Dermis microvascular lymphatic vessel endothelial cell (primary cell): ENCODE measurements at regions not wholly inside any gene's neighbourhood (a gene's known extent, or its start where the extent isn't known, plus 50 kb on each side); places are given as distances from the start of the nearest gene placed in this dataset.
A peak's percentile ranks its signal among the peaks of the same experiment; 100 is the strongest.
"Not testable (repeated sequence)": the region's sequence is repeated elsewhere in the genome, so short reads cannot be mapped to it uniquely, and the experiment has no call there.

Experiments used
- DNase-seq, 2 donors: peaks; one replicate each; pipeline versions ENCODE4 v3.0.0 to v3.0.0-alpha.2; 2010; ENCODE audit warnings: low read depth in 2 of 2

- no peak for DNase-seq
Measured at GRCh38 chr4:29066861-29067260, 1653.3 kb upstream of the PCDH7 start.

GRCh38 chr4:29073571-29073970 is 1646.6 kb upstream of the PCDH7 start:
- DNase-seq, result no peak

- DNase-seq, result no peak
Measured at GRCh38 chr4:29075366-29075765, 1644.8 kb upstream of the PCDH7 start.

- DNase-seq, result no peak
Measured at GRCh38 chr4:29079260-29079659, 1640.9 kb upstream of the PCDH7 start.

GRCh38 chr4:29081234-29081955 is 1638.8 kb upstream of the PCDH7 start:
- peak; percentile 27 to 49 for DNase-seq

GRCh38 chr4:29082684-29083083 is 1637.5 kb upstream of the PCDH7 start:
- no peak for DNase-seq

GRCh38 chr4:29085748-29086147 is 1634.4 kb upstream of the PCDH7 start:
- DNase-seq, result no peak

GRCh38 chr4:29104694-29105093 is 1615.5 kb upstream of the PCDH7 start:
- DNase-seq, result no peak

- peak in 1 of 2 donors; percentile 8 for DNase-seq
Measured at GRCh38 chr4:29113960-29114359, 1606.2 kb upstream of the PCDH7 start.

GRCh38 chr4:29117231-29117722 is 1602.9 kb upstream of the PCDH7 start:
- not testable (repeated sequence) for DNase-seq

- DNase-seq, result no peak
Measured at GRCh38 chr4:29121586-29121985, 1598.6 kb upstream of the PCDH7 start.

GRCh38 chr4:29128810-29129209 is 1591.4 kb upstream of the PCDH7 start:
- no peak for DNase-seq

GRCh38 chr4:29131304-29131703 is 1588.9 kb upstream of the PCDH7 start:
- no peak for DNase-seq

GRCh38 chr4:29142708-29143107 is 1577.5 kb upstream of the PCDH7 start:
- no peak for DNase-seq

- no peak for DNase-seq
Measured at GRCh38 chr4:29151584-29151983, 1568.6 kb upstream of the PCDH7 start.

GRCh38 chr4:29153642-29154041 is 1566.5 kb upstream of the PCDH7 start:
- peak; percentile 10 to 94 for DNase-seq

- DNase-seq, result no peak
Measured at GRCh38 chr4:29175291-29175690, 1544.9 kb upstream of the PCDH7 start.

GRCh38 chr4:29199025-29199424 is 1521.1 kb upstream of the PCDH7 start:
- DNase-seq, result no peak

- no peak for DNase-seq
Measured at GRCh38 chr4:29199485-29199884, 1520.7 kb upstream of the PCDH7 start.

- no peak for DNase-seq
Measured at GRCh38 chr4:29213020-29213419, 1507.1 kb upstream of the PCDH7 start.

- no peak for DNase-seq
Measured at GRCh38 chr4:29220761-29221160, 1499.4 kb upstream of the PCDH7 start.

GRCh38 chr4:29224911-29225310 is 1495.3 kb upstream of the PCDH7 start:
- DNase-seq, result no peak

- no peak for DNase-seq
Measured at GRCh38 chr4:29240641-29241040, 1479.5 kb upstream of the PCDH7 start.

GRCh38 chr4:29243054-29243453 is 1477.1 kb upstream of the PCDH7 start:
- DNase-seq, result no peak
